Fibroblast of skin of left biceps (primary cell): ENCODE measurements at regions not wholly inside any gene's neighbourhood (a gene's known extent, or its start where the extent isn't known, plus 50 kb on each side); places are given as distances from the start of the nearest gene placed in this dataset.

Source experiments
- DNase-seq, 2 experiments: peaks; one replicate each; pipeline ENCODE4 v3.0.0-alpha.2; 2013; ENCODE audit warnings: low read depth in 2 of 2

GRCh38 chr5:68161156-68161555 is 54.4 kb upstream of the PIK3R1 start:
- DNase-seq = no peak

GRCh38 chr5:68159224-68159951 is 56.2 kb upstream of the PIK3R1 start:
- DNase-seq = no peak

- no peak for DNase-seq
Observed at GRCh38 chr5:68155940-68156339, 59.6 kb upstream of the PIK3R1 start.

- DNase-seq = no peak
Observed at GRCh38 chr5:68154119-68154857, 61.3 kb upstream of the PIK3R1 start.

- DNase-seq = no peak
Observed at GRCh38 chr5:68151812-68152211, 63.7 kb upstream of the PIK3R1 start.

- no peak for DNase-seq
Observed at GRCh38 chr5:68149189-68149588, 66.4 kb upstream of the PIK3R1 start.

- no peak for DNase-seq
Observed at GRCh38 chr5:68148096-68148495, 67.5 kb upstream of the PIK3R1 start.

GRCh38 chr5:68147659-68148058 is 67.9 kb upstream of the PIK3R1 start:
- DNase-seq = no peak

- no peak for DNase-seq
Observed at GRCh38 chr5:68141494-68141893, 74.1 kb upstream of the PIK3R1 start.

- no peak for DNase-seq
Observed at GRCh38 chr5:68140763-68141162, 74.8 kb upstream of the PIK3R1 start.

GRCh38 chr5:68139611-68140441 is 75.7 kb upstream of the PIK3R1 start:
- no peak for DNase-seq

- DNase-seq = peak; percentile 73 to 77
Observed at GRCh38 chr5:68137511-68138140, 77.9 kb upstream of the PIK3R1 start.

- DNase-seq = no peak
Observed at GRCh38 chr5:68134669-68135313, 80.8 kb upstream of the PIK3R1 start.

GRCh38 chr5:68134033-68134668 is 81.4 kb upstream of the PIK3R1 start:
- DNase-seq = no peak

GRCh38 chr5:68130253-68130652 is 85.3 kb upstream of the PIK3R1 start:
- DNase-seq = no peak

GRCh38 chr5:68129364-68129763 is 86.2 kb upstream of the PIK3R1 start:
- DNase-seq = no peak

GRCh38 chr5:68126886-68127285 is 88.7 kb upstream of the PIK3R1 start:
- DNase-seq = no peak

- no peak for DNase-seq
Observed at GRCh38 chr5:68122439-68123328, 92.9 kb upstream of the PIK3R1 start.

GRCh38 chr5:68116868-68117411 is 98.6 kb upstream of the PIK3R1 start:
- DNase-seq = no peak

GRCh38 chr5:68116408-68116807 is 99.1 kb upstream of the PIK3R1 start:
- no peak for DNase-seq
